K562 (cell line): ENCODE measurements at regions not wholly inside any gene's neighbourhood (a gene's known extent, or its start where the extent isn't known, plus 50 kb on each side); places are given as distances from the start of the nearest gene placed in this dataset.
"Not testable (repeated sequence)": the region's sequence is repeated elsewhere in the genome, so short reads cannot be mapped to it uniquely, and the experiment has no call there.

Experiments
- ARNT ChIP-seq, 2 experiments: fragments of 450-650 bp; IDR thresholded peaks; 2 replicates each; pipeline ENCODE4 v1.6.1; 2016; ENCODE audit warnings: mild to moderate bottlenecking in 1 of 2
- SREBF2 ChIP-seq: sonication (generic); formaldehyde crosslinking; IDR thresholded peaks from 2 replicates; pipeline ENCODE4 v1.4.0; 2020; ENCODE audit warnings: mild to moderate bottlenecking, missing genetic modification reagents
- SRF ChIP-seq, 2 experiments: fragments of 250-450, 450-650 bp in 1 of 2; sonication (Bioruptor Pico) in 1 of 2; sonication (generic) in 1 of 2; formaldehyde crosslinking; IDR thresholded peaks; 2 replicates each; pipeline versions ENCODE4 v1.5.0 to v1.5.1; 2020 to 2022; ENCODE audit warnings: mild to moderate bottlenecking in 1 of 2, missing genetic modification reagents in 1 of 2
- ZFP30 ChIP-seq: fragments of 250-450 bp; sonication (Bioruptor Pico); IDR thresholded peaks from 2 replicates; pipeline ENCODE4 v1.8.0; 2022; ENCODE audit warnings: moderate library complexity, mild to moderate bottlenecking, inconsistent platforms, borderline replicate concordance
- ZNF263 ChIP-seq: sonication (generic); formaldehyde crosslinking; IDR thresholded peaks from 2 replicates; pipeline ENCODE4 v1.8.0; 2022; ENCODE audit warnings: mild to moderate bottlenecking, missing genetic modification reagents, borderline replicate concordance

GRCh38 chr7:110563286-110563685 is 527.6 kb upstream of the LRRN3 start:
- not testable (repeated sequence) for TF ChIP-seq SRF (CRISPR knock-in tag; IDR thresholded peaks at IDR 0.05); ARNT (IDR thresholded peaks at IDR 0.05); ZFP30 (CRISPR knock-in tag); ZNF263 (CRISPR knock-in tag); SREBF2 (CRISPR knock-in tag)
